ENCODE measurements at regions not wholly inside any gene's neighbourhood (a gene's known extent, or its start where the extent isn't known, plus 50 kb on each side); places are given as distances from the start of the nearest gene placed in this dataset.

- H2AFZ ChIP-seq (ENCODE audit: low read length) = no peak overlapping the region
- no peaks in the 10 kb centered on the region for H3F3A ChIP-seq (ENCODE audit: insufficient read depth, low read length)
These were observed 962.1 kb downstream of the JRKL start for GRCh38 chr11:97351939-97352338.

GRCh38 chr11:97354026-97354425 is 964.2 kb downstream of the JRKL start:
- Histone ChIP-seq H3K27ac (ENCODE audit: low read depth, low read length, poor library complexity, severe bottlenecking) (no peak overlapping the region), H3K4me1 (ENCODE audit: insufficient read depth, low read length, severe bottlenecking) (no peaks in the 10 kb centered on the region), H3K9me2 (ENCODE audit: low read depth, low read length) (no peaks in the 10 kb centered on the region), H3K4me3 (ENCODE audit: low read depth, low read length, poor library complexity, severe bottlenecking) (no peak overlapping the region), H3K4me2 (ENCODE audit: low read length) (no peak overlapping the region), H3K79me2 (ENCODE audit: insufficient read depth, low read length) (no peaks in the 10 kb centered on the region), H3K27me3 (ENCODE audit: insufficient read depth, low read length) (no peaks in the 10 kb centered on the region), H3K9me3 (ENCODE audit: low read length) (no peaks in the 10 kb centered on the region), H3K9ac (ENCODE audit: low read length) (no peak overlapping the region), H4K20me1 (ENCODE audit: insufficient read depth, low read length) (no peaks in the 10 kb centered on the region), H3F3A (ENCODE audit: insufficient read depth, low read length) (no peaks in the 10 kb centered on the region), H2AFZ (ENCODE audit: low read length) (no peak overlapping the region), H3K36me3 (ENCODE audit: insufficient read depth, low read length) (no peaks in the 10 kb centered on the region)
- no peak for TF ChIP-seq CTCF (IDR thresholded peaks at IDR 0.05; ENCODE audit: low read length)
- TF ChIP-seq EZH2 (IDR thresholded peaks at IDR 0.05; ENCODE audit: borderline replicate concordance, low read length) = no peak

More at GRCh38 chr11:97351939-97352338, 962.1 kb downstream of the JRKL start:
- Histone ChIP-seq H4K20me1 (ENCODE audit: insufficient read depth, low read length) (no peaks in the 10 kb centered on the region), H3K9me2 (ENCODE audit: low read depth, low read length) (no peaks in the 10 kb centered on the region), H3K27ac (ENCODE audit: low read depth, low read length, poor library complexity, severe bottlenecking) (no peak overlapping the region), H3K79me2 (ENCODE audit: insufficient read depth, low read length) (no peaks in the 10 kb centered on the region), H3K4me1 (ENCODE audit: insufficient read depth, low read length, severe bottlenecking) (no peaks in the 10 kb centered on the region), H3K4me3 (ENCODE audit: low read depth, low read length, poor library complexity, severe bottlenecking) (no peak overlapping the region), H3K4me2 (ENCODE audit: low read length) (no peak overlapping the region), H3K9ac (ENCODE audit: low read length) (no peak overlapping the region), H3K36me3 (ENCODE audit: insufficient read depth, low read length) (no peaks in the 10 kb centered on the region), H3K9me3 (ENCODE audit: low read length) (no peaks in the 10 kb centered on the region), H3K27me3 (ENCODE audit: insufficient read depth, low read length) (no peaks in the 10 kb centered on the region)
- TF ChIP-seq EZH2 (IDR thresholded peaks at IDR 0.05; ENCODE audit: borderline replicate concordance, low read length) = no peak
- no peak for TF ChIP-seq CTCF (IDR thresholded peaks at IDR 0.05; ENCODE audit: low read length)

GRCh38 chr11:97354576-97354975 is 964.8 kb downstream of the JRKL start:
- no peak for TF ChIP-seq EZH2 (IDR thresholded peaks at IDR 0.05; ENCODE audit: borderline replicate concordance, low read length)
- no peak for TF ChIP-seq CTCF (IDR thresholded peaks at IDR 0.05; ENCODE audit: low read length)
- no peaks in the 10 kb centered on the region for H3F3A ChIP-seq (ENCODE audit: insufficient read depth, low read length)
- H3K9me2 ChIP-seq (ENCODE audit: low read depth, low read length) = no peaks in the 10 kb centered on the region
- H3K27ac ChIP-seq (ENCODE audit: low read depth, low read length, poor library complexity, severe bottlenecking) = no peak overlapping the region
- no peak overlapping the region for H3K4me2 ChIP-seq (ENCODE audit: low read length)
- H3K27me3 ChIP-seq (ENCODE audit: insufficient read depth, low read length) = no peaks in the 10 kb centered on the region
- H3K4me3 ChIP-seq (ENCODE audit: low read depth, low read length, poor library complexity, severe bottlenecking) = no peak overlapping the region
- no peaks in the 10 kb centered on the region for H4K20me1 ChIP-seq (ENCODE audit: insufficient read depth, low read length)
- H3K36me3 ChIP-seq (ENCODE audit: insufficient read depth, low read length) = no peaks in the 10 kb centered on the region
- H3K9me3 ChIP-seq (ENCODE audit: low read length) = no peaks in the 10 kb centered on the region
- H3K4me1 ChIP-seq (ENCODE audit: insufficient read depth, low read length, severe bottlenecking) = no peaks in the 10 kb centered on the region
- no peaks in the 10 kb centered on the region for H3K79me2 ChIP-seq (ENCODE audit: insufficient read depth, low read length)
- H3K9ac ChIP-seq (ENCODE audit: low read length) = no peak overlapping the region
- H2AFZ ChIP-seq (ENCODE audit: low read length) = no peak overlapping the region
